ENCODE measurements at regions not wholly inside any gene's neighbourhood (a gene's known extent, or its start where the extent isn't known, plus 50 kb on each side); places are given as distances from the start of the nearest gene placed in this dataset.

DNA sequence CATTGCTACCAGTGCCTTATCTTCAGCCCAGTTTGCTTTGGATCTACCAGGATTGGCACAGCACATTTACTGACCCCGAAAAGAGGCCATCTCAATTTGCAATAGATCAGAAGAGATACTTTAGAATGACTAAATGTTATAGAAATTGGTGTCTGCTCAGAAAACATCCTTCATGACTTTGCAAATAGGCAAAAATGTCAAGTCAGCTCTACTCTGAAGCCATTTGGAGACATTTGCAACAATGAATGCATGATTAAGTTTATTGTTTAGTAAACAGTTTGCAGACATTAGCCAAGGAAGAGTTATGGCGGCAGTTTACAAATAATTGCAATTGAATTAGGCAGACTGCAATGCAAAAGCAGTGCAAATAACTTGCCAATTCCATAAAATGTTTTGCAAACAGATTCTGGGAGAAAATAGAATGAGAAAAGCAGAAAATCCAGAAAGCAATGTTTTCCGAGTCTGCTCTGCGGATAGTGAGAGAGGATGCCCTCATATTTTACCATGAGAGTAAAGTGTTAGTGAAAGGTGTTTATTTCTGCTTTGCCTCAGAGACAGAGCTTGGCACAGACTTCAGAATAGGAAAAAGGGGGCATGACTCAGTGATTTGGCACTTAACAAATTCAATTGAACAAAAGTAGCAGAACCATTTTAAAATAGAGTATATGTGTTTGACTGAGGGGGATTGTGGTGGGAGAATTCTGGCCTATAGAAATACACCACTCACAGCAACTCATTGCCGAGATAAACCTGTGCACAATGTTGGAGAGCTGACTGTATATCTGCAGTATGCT lies 334.9 kb upstream of the NR2F2 start:
- Histone ChIP-seq H3K36me3 (ENCODE audit: insufficient read depth, low read length) (no peaks in the 10 kb centered on the region), H3K9ac (ENCODE audit: low read length) (no peak overlapping the region), H3K4me1 (ENCODE audit: low read length) (no peaks in the 10 kb centered on the region), H3K27me3 (ENCODE audit: low read length) (no peaks in the 10 kb centered on the region), H3K9me2 (replicated peaks; ENCODE audit: insufficient read depth, low read length) (no peaks in the 10 kb centered on the region), H3K4me3 (ENCODE audit: low read length) (no peak overlapping the region), H3K27ac (ENCODE audit: low read length) (no peak overlapping the region), H3K9me3 (ENCODE audit: low read length) (peaks cover 42% of the 10 kb centered on the region), H2AFZ (ENCODE audit: low read length) (no peak overlapping the region), H3K4me2 (ENCODE audit: low read depth, low read length, poor library complexity, severe bottlenecking) (no peak overlapping the region), H4K20me1 (ENCODE audit: insufficient read depth, low read depth, low read length) (no peaks in the 10 kb centered on the region), H3K79me2 (ENCODE audit: low read length) (no peaks in the 10 kb centered on the region)
- DNase-seq = no peak

DNA sequence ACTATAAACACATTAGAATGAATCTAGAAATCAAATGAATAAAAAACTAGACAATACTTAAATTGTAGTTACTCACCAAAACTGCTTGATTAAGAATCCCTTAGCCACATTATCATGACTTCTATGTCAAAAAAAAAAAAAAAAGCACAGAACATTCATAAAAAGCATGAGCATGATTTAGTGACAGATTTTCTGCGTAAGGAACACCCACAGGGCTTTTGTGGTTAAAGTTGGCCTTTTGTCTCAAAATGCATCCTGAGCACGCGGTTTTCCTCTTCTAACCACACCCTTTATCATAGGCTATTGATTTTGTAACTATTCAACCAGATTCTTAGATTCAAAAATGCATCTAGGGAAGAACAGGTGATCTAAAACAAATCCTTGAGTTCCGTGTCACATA lies 334.0 kb upstream of the NR2F2 start:
- Histone ChIP-seq H4K20me1 (ENCODE audit: insufficient read depth, low read depth, low read length) (no peaks in the 10 kb centered on the region), H3K27ac (ENCODE audit: low read length) (no peak overlapping the region), H3K9me3 (ENCODE audit: low read length) (peaks cover 41% of the 10 kb centered on the region), H3K4me2 (ENCODE audit: low read depth, low read length, poor library complexity, severe bottlenecking) (no peak overlapping the region), H3K79me2 (ENCODE audit: low read length) (no peaks in the 10 kb centered on the region), H3K9me2 (replicated peaks; ENCODE audit: insufficient read depth, low read length) (no peaks in the 10 kb centered on the region), H3K36me3 (ENCODE audit: insufficient read depth, low read length) (no peaks in the 10 kb centered on the region), H2AFZ (ENCODE audit: low read length) (no peak overlapping the region), H3K27me3 (ENCODE audit: low read length) (no peaks in the 10 kb centered on the region), H3K4me3 (ENCODE audit: low read length) (no peak overlapping the region), H3K4me1 (ENCODE audit: low read length) (no peaks in the 10 kb centered on the region), H3K9ac (ENCODE audit: low read length) (no peak overlapping the region)
- DNase-seq = no peak

DNA sequence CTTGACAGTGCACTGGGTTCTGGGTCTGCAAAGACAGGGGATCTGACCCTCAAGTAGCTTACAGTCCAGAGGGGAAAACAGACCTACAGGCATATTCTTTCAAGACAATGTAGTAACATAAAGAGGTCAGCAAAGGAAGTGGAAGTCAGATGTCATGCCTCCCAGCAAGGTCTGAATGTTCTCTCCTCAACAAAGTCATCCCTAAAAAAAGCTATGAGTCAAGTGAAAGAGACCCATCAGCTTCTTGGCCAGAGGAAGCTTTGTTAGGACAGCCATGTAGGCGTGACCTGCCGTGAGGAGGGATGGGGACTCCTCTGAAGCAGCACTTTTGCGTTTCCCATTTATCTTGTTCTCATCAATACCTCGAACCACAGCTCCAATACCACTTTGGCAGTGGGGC lies 331.6 kb upstream of the NR2F2 start:
- Histone ChIP-seq H3K9me3 (ENCODE audit: low read length) (peaks cover 38% of the 10 kb centered on the region), H4K20me1 (ENCODE audit: insufficient read depth, low read depth, low read length) (no peaks in the 10 kb centered on the region), H3K4me3 (ENCODE audit: low read length) (no peak overlapping the region), H3K27ac (ENCODE audit: low read length) (no peak overlapping the region), H3K4me2 (ENCODE audit: low read depth, low read length, poor library complexity, severe bottlenecking) (no peak overlapping the region), H3K27me3 (ENCODE audit: low read length) (no peaks in the 10 kb centered on the region), H2AFZ (ENCODE audit: low read length) (no peak overlapping the region), H3K9me2 (replicated peaks; ENCODE audit: insufficient read depth, low read length) (no peaks in the 10 kb centered on the region), H3K9ac (ENCODE audit: low read length) (no peak overlapping the region), H3K36me3 (ENCODE audit: insufficient read depth, low read length) (no peaks in the 10 kb centered on the region), H3K79me2 (ENCODE audit: low read length) (no peaks in the 10 kb centered on the region), H3K4me1 (ENCODE audit: low read length) (no peaks in the 10 kb centered on the region)
- DNase-seq = no peak

DNA sequence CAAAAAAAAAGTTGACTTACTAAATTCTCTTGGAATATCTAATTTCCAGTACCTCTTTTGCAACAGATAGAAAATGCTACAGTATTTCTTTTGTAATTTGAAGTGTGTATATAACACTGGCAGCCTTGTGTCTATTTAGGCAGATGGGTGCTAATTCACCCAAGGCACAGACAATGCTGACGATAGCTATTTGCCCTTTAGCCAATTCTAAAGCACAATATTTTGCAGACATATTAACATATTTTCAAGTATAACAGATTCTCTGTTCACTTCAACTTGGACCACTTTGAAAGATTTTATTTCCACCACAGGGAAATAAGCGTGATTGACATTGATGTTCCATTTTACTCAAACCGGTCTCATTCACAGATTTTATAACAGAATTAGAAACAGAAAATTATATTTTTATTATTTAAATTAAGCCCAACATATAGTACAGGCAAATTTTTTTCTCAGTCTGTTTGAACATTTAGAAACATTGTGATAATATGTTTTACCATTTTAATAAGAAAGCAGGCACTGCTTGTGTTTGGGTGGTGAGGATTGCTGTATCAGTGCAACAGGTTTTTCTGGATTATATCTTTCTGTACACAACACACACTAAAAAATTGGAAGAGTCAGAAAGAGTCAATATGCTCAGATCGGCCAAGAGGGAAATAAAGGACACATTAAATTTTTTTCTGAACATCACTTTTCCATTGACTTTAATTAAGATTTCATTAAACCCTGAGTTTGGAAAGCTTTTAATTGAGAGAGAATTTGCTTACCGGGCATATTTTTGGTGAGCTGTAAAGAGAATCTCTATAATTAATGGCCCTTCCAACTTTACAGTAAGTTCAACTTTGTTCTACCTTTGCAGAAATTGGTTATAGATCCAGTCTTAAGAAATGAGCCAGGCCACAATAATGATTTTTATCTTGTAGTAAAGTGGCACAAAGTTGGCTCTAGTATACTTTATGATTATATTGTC lies 327.3 kb upstream of the NR2F2 start:
- Histone ChIP-seq H3K27me3 (ENCODE audit: low read length) (no peaks in the 10 kb centered on the region), H3K9me2 (replicated peaks; ENCODE audit: insufficient read depth, low read length) (no peaks in the 10 kb centered on the region), H3K4me3 (ENCODE audit: low read length) (no peak overlapping the region), H3K36me3 (ENCODE audit: insufficient read depth, low read length) (no peaks in the 10 kb centered on the region), H3K4me1 (ENCODE audit: low read length) (no peaks in the 10 kb centered on the region), H3K79me2 (ENCODE audit: low read length) (no peaks in the 10 kb centered on the region), H3K9ac (ENCODE audit: low read length) (no peak overlapping the region), H3K27ac (ENCODE audit: low read length) (no peak overlapping the region), H3K9me3 (ENCODE audit: low read length) (peaks cover 39% of the 10 kb centered on the region), H3K4me2 (ENCODE audit: low read depth, low read length, poor library complexity, severe bottlenecking) (no peak overlapping the region), H4K20me1 (ENCODE audit: insufficient read depth, low read depth, low read length) (no peaks in the 10 kb centered on the region), H2AFZ (ENCODE audit: low read length) (no peak overlapping the region)
- DNase-seq = no peak

DNA sequence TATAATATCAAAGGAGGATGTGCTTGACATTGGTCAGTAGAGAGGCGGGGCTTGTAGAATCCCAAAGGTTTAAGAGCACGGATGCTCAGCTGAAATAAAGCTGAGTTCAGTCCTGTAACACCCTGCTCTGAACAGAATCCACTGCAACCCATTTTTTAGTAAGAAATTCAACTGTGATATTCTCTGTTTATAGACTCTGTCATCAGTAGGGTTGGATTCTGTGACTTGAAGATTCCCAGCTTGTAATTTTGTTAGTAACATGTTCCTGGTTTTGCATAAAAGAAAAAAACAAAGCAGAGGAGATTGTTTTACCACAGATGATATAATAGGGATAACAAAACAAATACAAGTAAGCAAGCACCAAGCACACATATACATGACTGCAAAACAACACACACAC lies 324.6 kb upstream of the NR2F2 start:
- Histone ChIP-seq H2AFZ (ENCODE audit: low read length) (no peak overlapping the region), H3K9ac (ENCODE audit: low read length) (no peak overlapping the region), H3K9me2 (replicated peaks; ENCODE audit: insufficient read depth, low read length) (no peaks in the 10 kb centered on the region), H3K27ac (ENCODE audit: low read length) (no peak overlapping the region), H3K36me3 (ENCODE audit: insufficient read depth, low read length) (no peaks in the 10 kb centered on the region), H3K9me3 (ENCODE audit: low read length) (peaks cover 25% of the 10 kb centered on the region), H3K79me2 (ENCODE audit: low read length) (no peaks in the 10 kb centered on the region), H3K4me2 (ENCODE audit: low read depth, low read length, poor library complexity, severe bottlenecking) (no peak overlapping the region), H4K20me1 (ENCODE audit: insufficient read depth, low read depth, low read length) (no peaks in the 10 kb centered on the region), H3K4me3 (ENCODE audit: low read length) (no peak overlapping the region), H3K4me1 (ENCODE audit: low read length) (no peaks in the 10 kb centered on the region), H3K27me3 (ENCODE audit: low read length) (no peaks in the 10 kb centered on the region)
- DNase-seq = no peak

DNA sequence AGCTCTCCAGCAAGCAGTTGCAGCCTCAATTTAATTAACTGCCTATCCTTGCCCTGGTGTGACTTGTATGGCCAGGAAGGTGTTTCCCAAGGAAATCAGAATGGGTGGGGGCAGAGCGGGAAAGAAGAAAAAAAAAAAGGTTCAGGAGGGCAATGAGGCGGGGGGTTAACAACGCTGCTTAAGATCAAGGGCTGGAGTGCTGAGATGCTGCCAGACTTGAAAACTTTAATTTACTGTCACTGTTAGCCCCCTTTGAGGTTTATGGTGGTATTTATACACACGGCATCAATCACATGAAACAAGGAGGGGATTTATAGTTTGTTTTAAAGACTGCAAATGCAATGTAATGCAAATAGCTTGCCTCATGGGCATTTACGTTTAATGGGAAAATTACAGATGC lies 319.4 kb upstream of the NR2F2 start:
- Histone ChIP-seq H3K79me2 (ENCODE audit: low read length) (no peaks in the 10 kb centered on the region), H3K27ac (ENCODE audit: low read length) (no peak overlapping the region), H3K9me2 (replicated peaks; ENCODE audit: insufficient read depth, low read length) (no peaks in the 10 kb centered on the region), H3K9me3 (ENCODE audit: low read length) (peaks cover 23% of the 10 kb centered on the region), H4K20me1 (ENCODE audit: insufficient read depth, low read depth, low read length) (no peaks in the 10 kb centered on the region), H3K4me3 (ENCODE audit: low read length) (no peak overlapping the region), H3K4me1 (ENCODE audit: low read length) (no peaks in the 10 kb centered on the region), H3K36me3 (ENCODE audit: insufficient read depth, low read length) (no peaks in the 10 kb centered on the region), H2AFZ (ENCODE audit: low read length) (no peak overlapping the region), H3K27me3 (ENCODE audit: low read length) (no peaks in the 10 kb centered on the region), H3K9ac (ENCODE audit: low read length) (no peak overlapping the region), H3K4me2 (ENCODE audit: low read depth, low read length, poor library complexity, severe bottlenecking) (no peak overlapping the region)
- no peak for DNase-seq

DNA sequence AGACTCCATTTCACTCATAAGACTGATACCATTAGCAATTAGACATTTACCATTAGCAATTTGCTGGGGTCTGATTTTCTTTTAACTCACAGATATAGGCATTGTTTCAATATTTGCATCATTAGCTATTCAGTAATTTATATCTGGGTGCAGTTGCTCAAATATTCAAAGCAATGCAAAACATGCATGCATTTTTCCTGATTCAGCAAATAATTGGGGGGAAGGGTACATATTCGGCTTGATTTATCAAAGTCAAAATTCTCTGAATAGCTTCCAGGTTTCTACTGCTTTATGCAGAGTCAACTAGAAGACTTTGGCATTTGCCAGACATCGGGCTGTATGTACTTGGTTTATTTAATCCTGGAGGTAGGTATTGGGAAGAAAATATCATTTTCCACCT lies 315.6 kb upstream of the NR2F2 start:
- no peak overlapping the region for H3K9ac ChIP-seq (ENCODE audit: low read length)
- H3K4me1 ChIP-seq (ENCODE audit: low read length) = no peaks in the 10 kb centered on the region
- H3K79me2 ChIP-seq (ENCODE audit: low read length) = no peaks in the 10 kb centered on the region
- H3K36me3 ChIP-seq (ENCODE audit: insufficient read depth, low read length) = no peaks in the 10 kb centered on the region
- peaks cover 25% of the 10 kb centered on the region for H3K9me3 ChIP-seq (ENCODE audit: low read length)
- no peak overlapping the region for H3K27ac ChIP-seq (ENCODE audit: low read length)
- H2AFZ ChIP-seq (ENCODE audit: low read length) = no peak overlapping the region
- no peaks in the 10 kb centered on the region for H3K9me2 ChIP-seq (replicated peaks; ENCODE audit: insufficient read depth, low read length)
- no peak overlapping the region for H3K4me2 ChIP-seq (ENCODE audit: low read depth, low read length, poor library complexity, severe bottlenecking)
- DNase-seq = no peak
- no peaks in the 10 kb centered on the region for H3K27me3 ChIP-seq (ENCODE audit: low read length)
- no peak overlapping the region for H3K4me3 ChIP-seq (ENCODE audit: low read length)
- no peaks in the 10 kb centered on the region for H4K20me1 ChIP-seq (ENCODE audit: insufficient read depth, low read depth, low read length)

DNA sequence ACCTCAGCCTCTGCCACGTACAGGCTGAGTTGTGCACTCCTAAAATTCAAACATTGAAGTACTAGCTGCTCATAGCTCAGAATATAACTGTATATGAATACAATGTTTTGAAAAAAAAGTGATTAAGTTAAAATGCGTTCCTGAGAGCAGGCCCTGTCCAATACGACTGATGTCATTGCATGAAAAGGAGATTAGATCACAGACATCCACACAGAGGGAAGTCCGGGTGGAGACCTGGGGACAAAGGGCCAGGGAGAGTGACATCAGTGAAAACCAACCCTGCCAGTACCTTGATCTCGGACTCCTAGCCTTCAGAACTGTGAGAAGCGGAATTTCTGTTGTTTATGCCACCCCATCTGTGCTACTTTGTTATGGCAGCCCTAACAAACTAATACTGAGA lies 311.4 kb upstream of the NR2F2 start:
- Histone ChIP-seq H2AFZ (ENCODE audit: low read length) (no peak overlapping the region), H3K36me3 (ENCODE audit: insufficient read depth, low read length) (no peaks in the 10 kb centered on the region), H3K9me3 (ENCODE audit: low read length) (peaks cover 29% of the 10 kb centered on the region), H3K27me3 (ENCODE audit: low read length) (no peaks in the 10 kb centered on the region), H3K79me2 (ENCODE audit: low read length) (no peaks in the 10 kb centered on the region), H3K4me2 (ENCODE audit: low read depth, low read length, poor library complexity, severe bottlenecking) (no peak overlapping the region), H3K4me3 (ENCODE audit: low read length) (no peak overlapping the region), H3K27ac (ENCODE audit: low read length) (no peak overlapping the region), H3K4me1 (ENCODE audit: low read length) (no peaks in the 10 kb centered on the region), H4K20me1 (ENCODE audit: insufficient read depth, low read depth, low read length) (no peaks in the 10 kb centered on the region), H3K9ac (ENCODE audit: low read length) (no peak overlapping the region), H3K9me2 (replicated peaks; ENCODE audit: insufficient read depth, low read length) (no peaks in the 10 kb centered on the region)
- no peak for DNase-seq

All from Karpas-422 (cell line).